DMS 273 (cell line): ENCODE measurements at regions not wholly inside any gene's neighbourhood (a gene's known extent, or its start where the extent isn't known, plus 50 kb on each side); places are given as distances from the start of the nearest gene placed in this dataset.
"Not testable (repeated sequence)": the region's sequence is repeated elsewhere in the genome, so short reads cannot be mapped to it uniquely, and the experiment has no call there.

Experiments used
- DNase-seq: peaks from one replicate; lab custom pipeline; 2025; ENCODE audit not compliant: unreplicated experiment; lab: John Stamatoyannopoulos, UW

- no peak for DNase-seq
These were observed 269.0 kb downstream of the OXSM start for GRCh38 chr3:26058901-26059321.

- no peak for DNase-seq
These were observed 272.1 kb downstream of the OXSM start for GRCh38 chr3:26061947-26062346.

GRCh38 chr3:26064297-26064696, 274.4 kb downstream of the OXSM start:
- DNase-seq, result no peak

GRCh38 chr3:26068890-26069289, 279.0 kb downstream of the OXSM start:
- DNase-seq, result no peak

GRCh38 chr3:26070854-26071253, 281.0 kb downstream of the OXSM start:
- no peak for DNase-seq

GRCh38 chr3:26074080-26074479, 284.2 kb downstream of the OXSM start:
- no peak for DNase-seq

- no peak for DNase-seq
These were observed 288.6 kb downstream of the OXSM start for GRCh38 chr3:26078539-26078938.

- DNase-seq, result no peak
These were observed 291.3 kb downstream of the OXSM start for GRCh38 chr3:26081166-26081565.

- no peak for DNase-seq
These were observed 291.9 kb downstream of the OXSM start for GRCh38 chr3:26081806-26082205.

- DNase-seq, result no peak
These were observed 293.0 kb downstream of the OXSM start for GRCh38 chr3:26082911-26083310.

GRCh38 chr3:26084629-26085028, 294.7 kb downstream of the OXSM start:
- DNase-seq, result no peak

GRCh38 chr3:26087751-26088150, 297.9 kb downstream of the OXSM start:
- no peak for DNase-seq

GRCh38 chr3:26089249-26089648, 299.4 kb downstream of the OXSM start:
- no peak for DNase-seq

GRCh38 chr3:26090589-26090988, 300.7 kb downstream of the OXSM start:
- DNase-seq, result no peak

GRCh38 chr3:26091096-26091495, 301.2 kb downstream of the OXSM start:
- no peak for DNase-seq

- no peak for DNase-seq
These were observed 301.7 kb downstream of the OXSM start for GRCh38 chr3:26091626-26092025.

GRCh38 chr3:26097111-26097510, 307.2 kb downstream of the OXSM start:
- DNase-seq, result not testable (repeated sequence)

- no peak for DNase-seq
These were observed 309.8 kb downstream of the OXSM start for GRCh38 chr3:26099692-26100091.

- no peak for DNase-seq
These were observed 310.3 kb downstream of the OXSM start for GRCh38 chr3:26100176-26100575.

GRCh38 chr3:26102376-26102775, 312.5 kb downstream of the OXSM start:
- no peak for DNase-seq

- DNase-seq, result no peak
These were observed 315.0 kb downstream of the OXSM start for GRCh38 chr3:26104851-26105251.

GRCh38 chr3:26105261-26105660, 315.4 kb downstream of the OXSM start:
- no peak for DNase-seq

- no peak for DNase-seq
These were observed 316.3 kb downstream of the OXSM start for GRCh38 chr3:26106228-26106627.
